ENCODE measurements at regions not wholly inside any gene's neighbourhood (a gene's known extent, or its start where the extent isn't known, plus 50 kb on each side); places are given as distances from the start of the nearest gene placed in this dataset.

- TF ChIP-seq POLR2A (IDR thresholded peaks at IDR 0.05; ENCODE audit: low read length) (no peak), GATA1 (IDR thresholded peaks at IDR 0.05; ENCODE audit: low read depth, low read length) (no peak)
- no peak for DNase-seq
Measured at GRCh38 chr6:132143258-132143657, 192.1 kb upstream of the CCN2 start.

- DNase-seq, result no peak
- TF ChIP-seq POLR2A (IDR thresholded peaks at IDR 0.05; ENCODE audit: low read length), result no peak
- no peak for TF ChIP-seq GATA1 (IDR thresholded peaks at IDR 0.05; ENCODE audit: low read depth, low read length)
Measured at GRCh38 chr6:132142768-132143167, 191.6 kb upstream of the CCN2 start.

GRCh38 chr6:132142308-132142707, 191.1 kb upstream of the CCN2 start:
- DNase-seq, result no peak
- TF ChIP-seq POLR2A (IDR thresholded peaks at IDR 0.05; ENCODE audit: low read length) (no peak), GATA1 (IDR thresholded peaks at IDR 0.05; ENCODE audit: low read depth, low read length) (no peak)

GRCh38 chr6:132140189-132140588, 189.0 kb upstream of the CCN2 start:
- TF ChIP-seq POLR2A (IDR thresholded peaks at IDR 0.05; ENCODE audit: low read length) (no peak), GATA1 (IDR thresholded peaks at IDR 0.05; ENCODE audit: low read depth, low read length) (no peak)
- DNase-seq, result no peak

- no peak for DNase-seq
- TF ChIP-seq POLR2A (IDR thresholded peaks at IDR 0.05; ENCODE audit: low read length) (no peak), GATA1 (IDR thresholded peaks at IDR 0.05; ENCODE audit: low read depth, low read length) (no peak)
Measured at GRCh38 chr6:132139611-132140010, 188.4 kb upstream of the CCN2 start.

GRCh38 chr6:132136981-132137380, 185.8 kb upstream of the CCN2 start:
- DNase-seq, result no peak
- no peak for TF ChIP-seq GATA1 (IDR thresholded peaks at IDR 0.05; ENCODE audit: low read depth, low read length)
- TF ChIP-seq POLR2A (IDR thresholded peaks at IDR 0.05; ENCODE audit: low read length), result no peak

GRCh38 chr6:132135409-132135808, 184.2 kb upstream of the CCN2 start:
- TF ChIP-seq POLR2A (IDR thresholded peaks at IDR 0.05; ENCODE audit: low read length) (no peak), GATA1 (IDR thresholded peaks at IDR 0.05; ENCODE audit: low read depth, low read length) (no peak)
- no peak for DNase-seq

GRCh38 chr6:132133736-132134445, 182.7 kb upstream of the CCN2 start:
- no peak for TF ChIP-seq GATA1 (IDR thresholded peaks at IDR 0.05; ENCODE audit: low read depth, low read length)
- no peak for TF ChIP-seq POLR2A (IDR thresholded peaks at IDR 0.05; ENCODE audit: low read length)
- DNase-seq, result no peak

GRCh38 chr6:132132924-132133639, 181.9 kb upstream of the CCN2 start:
- no peak for TF ChIP-seq POLR2A (IDR thresholded peaks at IDR 0.05; ENCODE audit: low read length)
- TF ChIP-seq GATA1 (IDR thresholded peaks at IDR 0.05; ENCODE audit: low read depth, low read length), result no peak
- DNase-seq, result no peak

GRCh38 chr6:132132422-132132821, 181.2 kb upstream of the CCN2 start:
- TF ChIP-seq GATA1 (IDR thresholded peaks at IDR 0.05; ENCODE audit: low read depth, low read length), result no peak
- TF ChIP-seq POLR2A (IDR thresholded peaks at IDR 0.05; ENCODE audit: low read length), result no peak
- no peak for DNase-seq

GRCh38 chr6:132131758-132132157, 180.6 kb upstream of the CCN2 start:
- TF ChIP-seq POLR2A (IDR thresholded peaks at IDR 0.05; ENCODE audit: low read length) (no peak), GATA1 (IDR thresholded peaks at IDR 0.05; ENCODE audit: low read depth, low read length) (no peak)
- no peak for DNase-seq

GRCh38 chr6:132131351-132131750, 180.2 kb upstream of the CCN2 start:
- TF ChIP-seq GATA1 (IDR thresholded peaks at IDR 0.05; ENCODE audit: low read depth, low read length) (no peak), POLR2A (IDR thresholded peaks at IDR 0.05; ENCODE audit: low read length) (no peak)
- no peak for DNase-seq

- DNase-seq, result no peak
Measured at GRCh38 chr6:132130626-132131298, 179.6 kb upstream of the CCN2 start.

GRCh38 chr6:132128424-132128823, 177.3 kb upstream of the CCN2 start:
- DNase-seq, result no peak
- no peak for TF ChIP-seq POLR2A (IDR thresholded peaks at IDR 0.05; ENCODE audit: low read length)
- no peak for TF ChIP-seq GATA1 (IDR thresholded peaks at IDR 0.05; ENCODE audit: low read depth, low read length)

More at GRCh38 chr6:132130626-132131298, 179.6 kb upstream of the CCN2 start:
- TF ChIP-seq POLR2A (IDR thresholded peaks at IDR 0.05; ENCODE audit: low read length), result no peak
- no peak for TF ChIP-seq GATA1 (IDR thresholded peaks at IDR 0.05; ENCODE audit: low read depth, low read length)

All from erythroblast (primary cell).